G401.6 (cell line): ENCODE measurements at regions not wholly inside any gene's neighbourhood (a gene's known extent, or its start where the extent isn't known, plus 50 kb on each side); places are given as distances from the start of the nearest gene placed in this dataset.
"Not testable (repeated sequence)": the region's sequence is repeated elsewhere in the genome, so short reads cannot be mapped to it uniquely, and the experiment has no call there.

Experiments
- FAIRE-seq: peaks from 2 replicates; lab custom pipeline; 2012; peaks lifted over from hg19 to GRCh38; lab: Jason Lieb, UNC

- FAIRE-seq: no peak
Observed at GRCh38 chr3:16769525-16769924, 115.2 kb upstream of the PLCL2 start.

- FAIRE-seq: no peak
Observed at GRCh38 chr3:16770021-16770420, 114.7 kb upstream of the PLCL2 start.

- FAIRE-seq: no peak
Observed at GRCh38 chr3:16770792-16771191, 114.0 kb upstream of the PLCL2 start.

GRCh38 chr3:16773594-16773993, 111.2 kb upstream of the PLCL2 start:
- FAIRE-seq: not testable (repeated sequence)

GRCh38 chr3:16774536-16774935, 110.2 kb upstream of the PLCL2 start:
- not testable (repeated sequence) for FAIRE-seq

- no peak for FAIRE-seq
Observed at GRCh38 chr3:16784973-16785372, 99.8 kb upstream of the PLCL2 start.

GRCh38 chr3:16785465-16785864, 99.3 kb upstream of the PLCL2 start:
- FAIRE-seq: no peak

GRCh38 chr3:16788440-16789056, 96.2 kb upstream of the PLCL2 start:
- no peak for FAIRE-seq

- no peak for FAIRE-seq
Observed at GRCh38 chr3:16789344-16790120, 95.2 kb upstream of the PLCL2 start.

GRCh38 chr3:16790432-16791400, 94.0 kb upstream of the PLCL2 start:
- no peak for FAIRE-seq

GRCh38 chr3:16793321-16793720, 91.4 kb upstream of the PLCL2 start:
- no peak for FAIRE-seq

GRCh38 chr3:16794257-16794656, 90.5 kb upstream of the PLCL2 start:
- FAIRE-seq: no peak

- FAIRE-seq: no peak
Observed at GRCh38 chr3:16795581-16795980, 89.2 kb upstream of the PLCL2 start.

- FAIRE-seq: no peak
Observed at GRCh38 chr3:16797831-16798230, 86.9 kb upstream of the PLCL2 start.

- FAIRE-seq: no peak
Observed at GRCh38 chr3:16798738-16799137, 86.0 kb upstream of the PLCL2 start.

- no peak for FAIRE-seq
Observed at GRCh38 chr3:16800361-16800760, 84.4 kb upstream of the PLCL2 start.

- no peak for FAIRE-seq
Observed at GRCh38 chr3:16801223-16801622, 83.5 kb upstream of the PLCL2 start.

- no peak for FAIRE-seq
Observed at GRCh38 chr3:16801698-16802097, 83.1 kb upstream of the PLCL2 start.

GRCh38 chr3:16802389-16802788, 82.4 kb upstream of the PLCL2 start:
- no peak for FAIRE-seq

GRCh38 chr3:16803019-16803418, 81.7 kb upstream of the PLCL2 start:
- no peak for FAIRE-seq

GRCh38 chr3:16807391-16807790, 77.4 kb upstream of the PLCL2 start:
- FAIRE-seq: no peak

GRCh38 chr3:16808393-16809107, 76.2 kb upstream of the PLCL2 start:
- FAIRE-seq: no peak
